ENCODE measurements at regions not wholly inside any gene's neighbourhood (a gene's known extent, or its start where the extent isn't known, plus 50 kb on each side); places are given as distances from the start of the nearest gene placed in this dataset.

DNA sequence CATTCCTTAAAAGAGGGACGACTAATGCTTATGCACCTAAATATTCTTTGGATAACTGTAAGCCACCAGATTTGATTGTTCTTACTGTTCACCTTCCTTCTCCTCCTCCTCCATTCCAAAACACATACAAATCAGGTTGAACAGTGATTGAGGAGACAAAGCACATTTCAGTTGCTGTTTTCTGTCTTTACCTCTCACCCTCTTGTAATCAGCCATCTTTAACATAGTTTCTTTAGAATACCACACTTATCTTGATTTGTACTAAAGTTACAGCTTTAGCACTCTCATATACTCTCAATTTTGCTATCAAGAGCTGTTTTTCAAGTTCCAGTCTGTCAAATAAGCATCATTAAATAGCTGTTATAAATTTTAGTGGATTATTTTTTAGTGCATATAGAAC lies 338.3 kb upstream of the RGS6 start:
- H3K27me3 ChIP-seq, result no peaks in the 10 kb centered on the region
- TF ChIP-seq EP300 (IDR thresholded peaks at IDR 0.05) (no peak), POLR2AphosphoS5 (IDR thresholded peaks at IDR 0.05) (no peak), POLR2A (IDR thresholded peaks at IDR 0.05) (no peak)
- TF ChIP-seq, protein P1, sequence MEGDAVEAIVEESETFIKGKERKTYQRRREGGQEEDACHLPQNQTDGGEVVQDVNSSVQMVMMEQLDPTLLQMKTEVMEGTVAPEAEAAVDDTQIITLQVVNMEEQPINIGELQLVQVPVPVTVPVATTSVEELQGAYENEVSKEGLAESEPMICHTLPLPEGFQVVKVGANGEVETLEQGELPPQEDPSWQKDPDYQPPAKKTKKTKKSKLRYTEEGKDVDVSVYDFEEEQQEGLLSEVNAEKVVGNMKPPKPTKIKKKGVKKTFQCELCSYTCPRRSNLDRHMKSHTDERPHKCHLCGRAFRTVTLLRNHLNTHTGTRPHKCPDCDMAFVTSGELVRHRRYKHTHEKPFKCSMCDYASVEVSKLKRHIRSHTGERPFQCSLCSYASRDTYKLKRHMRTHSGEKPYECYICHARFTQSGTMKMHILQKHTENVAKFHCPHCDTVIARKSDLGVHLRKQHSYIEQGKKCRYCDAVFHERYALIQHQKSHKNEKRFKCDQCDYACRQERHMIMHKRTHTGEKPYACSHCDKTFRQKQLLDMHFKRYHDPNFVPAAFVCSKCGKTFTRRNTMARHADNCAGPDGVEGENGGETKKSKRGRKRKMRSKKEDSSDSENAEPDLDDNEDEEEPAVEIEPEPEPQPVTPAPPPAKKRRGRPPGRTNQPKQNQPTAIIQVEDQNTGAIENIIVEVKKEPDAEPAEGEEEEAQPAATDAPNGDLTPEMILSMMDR (IDR thresholded peaks at IDR 0.05), result no peak
- WGBS, 2 donors, result 92 to 100% methylated on average over 1 of the region's 1 CpG
- peaks cover 0 to 30% (median 21%) of the 10 kb centered on the region in 4 donors for H3K4me1 ChIP-seq
- no peaks in the 10 kb centered on the region for H3K9me3 ChIP-seq
- no peak overlapping the region for H3K4me3 ChIP-seq
- no peak for DNase-seq
- no peak overlapping the region for H3K27ac ChIP-seq
- no peaks in the 10 kb centered on the region for H3K36me3 ChIP-seq
- intact Hi-C loops (cut with DNase I), result no loop called here

DNA sequence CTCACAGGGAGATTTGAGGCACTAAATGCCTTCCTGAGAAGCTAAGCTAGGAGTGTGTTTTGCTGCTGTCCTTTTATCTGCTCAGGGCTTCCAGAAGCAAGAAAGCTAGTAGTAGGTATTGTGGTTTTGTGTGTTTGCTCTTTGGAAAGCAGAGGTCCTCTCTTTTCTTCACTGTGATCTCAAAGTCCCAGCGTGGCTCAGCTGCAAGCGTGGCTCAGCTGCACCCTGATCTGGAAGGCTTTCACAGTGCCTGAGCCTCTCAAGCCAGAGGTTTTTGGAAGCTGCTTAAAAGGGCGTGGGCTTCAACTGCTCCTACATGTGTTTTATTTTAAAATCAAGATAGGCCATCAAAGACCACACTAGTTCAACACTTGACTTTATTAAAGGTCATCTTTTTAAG lies 337.4 kb upstream of the RGS6 start:
- Histone ChIP-seq H3K4me3 (no peak overlapping the region), H3K27ac (peak overlapping the region in 1 of 4 donors; percentile 5), H3K9me3 (no peaks in the 10 kb centered on the region), H3K27me3 (no peaks in the 10 kb centered on the region), H3K4me1 (peaks cover 0 to 30% (median 21%) of the 10 kb centered on the region in 4 donors), H3K36me3 (no peaks in the 10 kb centered on the region)
- TF ChIP-seq, protein P1 (IDR thresholded peaks at IDR 0.05), result no peak
- TF ChIP-seq EP300 (IDR thresholded peaks at IDR 0.05) (no peak), POLR2A (IDR thresholded peaks at IDR 0.05) (no peak), POLR2AphosphoS5 (IDR thresholded peaks at IDR 0.05) (no peak)
- DNase-seq, result no peak
- intact Hi-C loops (cut with DNase I), result no loop called here
- WGBS, 2 donors, result 60 to 77% methylated on average over 3 of the region's 3 CpGs

DNA sequence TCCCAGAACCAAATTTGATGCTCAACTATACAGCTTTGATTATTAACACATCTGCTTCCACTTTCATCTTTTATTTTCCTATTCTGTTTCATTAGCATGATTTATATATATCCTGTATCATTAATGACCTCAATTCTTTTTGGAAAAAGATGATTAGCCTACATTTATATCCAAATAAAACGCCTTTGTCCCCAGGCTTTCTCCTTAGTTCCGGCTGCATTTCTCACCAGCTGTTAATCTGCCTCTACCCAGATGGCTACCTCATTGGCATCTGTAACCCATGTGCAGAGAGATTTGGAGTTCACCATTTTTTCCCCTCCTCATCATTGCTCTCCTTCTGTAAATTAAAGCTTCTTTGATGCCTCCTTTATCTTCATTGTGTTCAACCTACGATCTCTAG lies 336.8 kb upstream of the RGS6 start:
- H3K27me3 ChIP-seq, result no peaks in the 10 kb centered on the region
- intact Hi-C loops (cut with DNase I), result no loop called here
- TF ChIP-seq POLR2AphosphoS5 (IDR thresholded peaks at IDR 0.05), result no peak
- TF ChIP-seq, protein P1 (IDR thresholded peaks at IDR 0.05), result no peak
- no peak for TF ChIP-seq EP300 (IDR thresholded peaks at IDR 0.05)
- TF ChIP-seq POLR2A (IDR thresholded peaks at IDR 0.05), result no peak
- peaks cover 0 to 4% (median 2%) of the 10 kb centered on the region in 4 donors for H3K9me3 ChIP-seq
- peaks cover 0 to 30% (median 21%) of the 10 kb centered on the region in 4 donors for H3K4me1 ChIP-seq
- no peaks in the 10 kb centered on the region for H3K36me3 ChIP-seq
- H3K4me3 ChIP-seq, result no peak overlapping the region
- 90 to 97% methylated on average over 3 of the region's 3 CpGs for WGBS, 2 donors
- H3K27ac ChIP-seq, result no peak overlapping the region
- no peak for DNase-seq

DNA sequence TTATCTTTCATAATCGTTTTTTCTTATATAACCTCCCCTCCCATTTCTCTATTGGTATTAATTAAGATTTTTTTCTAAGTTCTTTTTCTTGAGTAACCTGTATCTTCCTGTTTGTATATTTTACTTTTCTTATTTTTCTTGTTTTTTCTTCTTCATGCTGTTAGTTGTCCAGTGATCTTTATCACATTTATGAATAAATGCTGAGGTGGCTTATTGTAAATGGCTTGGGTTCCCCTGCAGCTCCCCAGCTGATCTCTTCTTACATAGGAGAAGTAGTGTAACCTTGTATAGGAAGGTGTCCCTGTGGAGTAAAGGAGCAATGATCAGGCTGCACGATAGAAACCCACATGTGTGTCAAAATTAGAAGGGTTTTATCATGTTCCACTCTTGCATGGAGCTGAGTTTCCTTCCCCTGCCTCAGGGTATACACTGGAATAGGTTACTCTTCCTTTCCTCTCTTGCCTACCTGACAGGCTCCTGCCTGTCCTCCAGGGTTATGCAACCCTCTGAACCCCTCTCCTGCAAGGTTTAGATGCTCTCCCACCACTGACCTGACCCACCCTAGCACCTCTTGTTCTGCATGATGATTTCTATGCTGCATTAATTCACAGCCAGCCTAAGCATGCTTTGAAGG lies 334.8 kb upstream of the RGS6 start:
- H3K27ac ChIP-seq, result no peak overlapping the region
- no peaks in the 10 kb centered on the region for H3K36me3 ChIP-seq
- no peaks in the 10 kb centered on the region for H3K27me3 ChIP-seq
- TF ChIP-seq, protein P1 (IDR thresholded peaks at IDR 0.05), result no peak
- no peak for TF ChIP-seq POLR2A (IDR thresholded peaks at IDR 0.05)
- H3K9me3 ChIP-seq, result peaks cover 0 to 5% (median 2%) of the 10 kb centered on the region in 4 donors
- DNase-seq, result no peak
- H3K4me1 ChIP-seq, result peaks cover 0 to 22% (median 13%) of the 10 kb centered on the region in 4 donors
- H3K4me3 ChIP-seq, result no peak overlapping the region
- 77 to 80% methylated on average over 2 of the region's 2 CpGs for WGBS, 2 donors
- intact Hi-C loops (cut with DNase I), result no loop called here

Data from sigmoid colon (tissue), 6 donors.